A673 (cell line): ENCODE measurements at regions not wholly inside any gene's neighbourhood (a gene's known extent, or its start where the extent isn't known, plus 50 kb on each side); places are given as distances from the start of the nearest gene placed in this dataset.
A peak's percentile ranks its signal among the peaks of the same experiment; 100 is the strongest.

Experiments used
- BruUV-seq: library from RNA; stranded (reverse); fragments of 400-500 nt; replicated peaks from 2 replicates; lab custom pipeline; 2021; lab: Mats Ljungman, UMichigan
- CTCF ChIA-PET: fragments of 300-600 bp; sonication (Branson Sonifier 250); formaldehyde crosslinking; loops from one replicate; lab custom pipeline; 2022; ENCODE audit warnings: antibody characterized with exemption; lab: Charles Lee
- POLR2A ChIA-PET: fragments of 300-600 bp; sonication (Branson Sonifier 250); formaldehyde crosslinking; loops from one replicate; lab custom pipeline; 2022; ENCODE audit warnings: antibody characterized with exemption; ENCODE audit not compliant: low non-redundant PET; lab: Charles Lee
- DNase-seq: peaks from one replicate; pipeline ENCODE4 v3.0.0-alpha.2; 2015; ENCODE audit warnings: low spot score
- H3K27ac ChIP-seq: fragments of 200-600 bp; sonication (generic); 2 replicates; pipeline ENCODE4 v1.5.1; 2016; ENCODE audit warnings: mixed run types, low read depth, mild to moderate bottlenecking, mixed read lengths, antibody characterized with exemption, low read length; ENCODE audit not compliant: poor library complexity, severe bottlenecking
- H3K27me3 ChIP-seq: fragments of 200-600 bp; sonication (generic); replicated peaks from 2 replicates; pipeline ENCODE4 v1.6.1; 2017; ENCODE audit warnings: mixed run types, low read depth, mild to moderate bottlenecking, mixed read lengths, antibody characterized with exemption, low read length; ENCODE audit not compliant: insufficient read depth, poor library complexity
- H3K36me3 ChIP-seq: fragments of 200-600 bp; sonication (generic); 2 replicates; pipeline ENCODE4 v1.6.1; 2016; ENCODE audit warnings: mixed run types, mild to moderate bottlenecking, mixed read lengths, antibody characterized with exemption, low read length; ENCODE audit not compliant: insufficient read depth, poor library complexity, severe bottlenecking
- H3K4me1 ChIP-seq: fragments of 200-600 bp; sonication (generic); 2 replicates; pipeline ENCODE4 v1.6.1; 2017; ENCODE audit warnings: mixed run types, mild to moderate bottlenecking, mixed read lengths, antibody characterized with exemption, low read length; ENCODE audit not compliant: insufficient read depth, poor library complexity, severe bottlenecking
- H3K4me3 ChIP-seq: fragments of 200-600 bp; sonication (generic); 2 replicates; pipeline ENCODE4 v1.5.1; 2016; ENCODE audit warnings: low read depth, mixed run types, mild to moderate bottlenecking, mixed read lengths, low read length; ENCODE audit not compliant: poor library complexity, severe bottlenecking
- H3K9me3 ChIP-seq: fragments of 200-600 bp; sonication (generic); 2 replicates; pipeline ENCODE4 v1.6.1; 2016; ENCODE audit warnings: mixed run types, low read depth, mild to moderate bottlenecking, mixed read lengths, antibody characterized with exemption, low read length; ENCODE audit not compliant: poor library complexity, severe bottlenecking
- EZH2 ChIP-seq: fragments of 200-600 bp; sonication (generic); IDR thresholded peaks from 2 replicates; pipeline ENCODE4 v1.6.1; 2017; ENCODE audit warnings: borderline replicate concordance, low read depth, mild to moderate bottlenecking, mixed read lengths, antibody characterized with exemption, low read length; ENCODE audit not compliant: poor library complexity, severe bottlenecking
- intact Hi-C: fragments of 100-400 bp; cut with micrococcal nuclease; formaldehyde crosslinking; loops from one replicate; pipeline ENCODE4 v1.10.0; 2022; ENCODE audit not compliant: unreplicated experiment
- TF ChIP-seq, protein P1 (sequence below): fragments of 300-800, 200-600 bp; sonication (generic); conservative IDR thresholded peaks from 2 replicates; pipeline ENCODE4 v1.5.1; 2017; ENCODE audit warnings: low read depth, mild to moderate bottlenecking, antibody characterized with exemption, low read length, moderate library complexity, mixed read lengths

DNA sequence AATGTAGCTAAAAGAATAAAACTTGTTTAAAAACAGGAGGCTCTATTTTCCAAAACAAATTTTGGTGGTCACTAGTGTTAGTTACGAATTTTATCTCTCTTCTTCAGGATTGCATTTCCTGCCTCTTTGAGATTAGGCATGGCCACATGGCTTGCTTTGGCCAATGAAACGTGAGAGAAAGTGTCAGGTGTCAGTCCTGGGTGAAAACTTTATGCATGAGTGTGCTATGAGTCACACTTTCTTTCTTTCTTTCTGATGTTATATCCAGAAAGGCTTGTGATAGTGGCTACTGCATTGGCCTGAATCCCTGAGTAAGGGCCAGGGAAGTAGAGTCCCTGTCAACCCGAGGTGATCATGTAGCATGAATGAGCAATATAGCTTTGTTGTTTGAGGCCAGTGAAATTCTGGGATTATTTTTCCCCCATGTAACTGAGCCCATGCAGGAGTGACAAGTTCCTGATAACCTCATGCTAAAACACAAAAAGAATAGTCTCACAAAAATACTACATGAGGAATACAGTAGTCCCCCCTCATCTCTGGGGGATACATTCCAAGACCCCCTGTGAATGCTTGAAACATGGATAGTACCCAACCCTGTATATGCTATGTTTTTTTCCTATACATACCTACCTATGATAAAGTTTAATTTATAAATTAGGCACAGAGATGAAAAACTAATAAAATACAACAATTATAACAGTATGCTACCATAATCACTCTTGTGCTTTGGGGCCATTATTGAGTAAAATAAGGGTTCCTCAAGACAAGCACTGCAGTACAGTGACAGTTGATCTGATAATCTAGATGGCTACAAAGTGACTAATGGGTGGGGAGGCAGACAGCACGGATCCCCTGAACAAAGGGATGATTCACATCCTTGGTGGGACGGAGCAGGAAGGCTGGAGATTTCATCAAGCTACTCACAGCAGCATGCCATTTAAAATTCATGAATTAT is 109.5 kb downstream of the CDC42EP3 start:
- intact Hi-C loops = no loop called here
- CTCF ChIA-PET = interaction anchor here (1.1 kb wide), 1 partner anchor 231 kb away, joined by 3 read pairs; no protein-coding TSS in a partner anchor

DNA sequence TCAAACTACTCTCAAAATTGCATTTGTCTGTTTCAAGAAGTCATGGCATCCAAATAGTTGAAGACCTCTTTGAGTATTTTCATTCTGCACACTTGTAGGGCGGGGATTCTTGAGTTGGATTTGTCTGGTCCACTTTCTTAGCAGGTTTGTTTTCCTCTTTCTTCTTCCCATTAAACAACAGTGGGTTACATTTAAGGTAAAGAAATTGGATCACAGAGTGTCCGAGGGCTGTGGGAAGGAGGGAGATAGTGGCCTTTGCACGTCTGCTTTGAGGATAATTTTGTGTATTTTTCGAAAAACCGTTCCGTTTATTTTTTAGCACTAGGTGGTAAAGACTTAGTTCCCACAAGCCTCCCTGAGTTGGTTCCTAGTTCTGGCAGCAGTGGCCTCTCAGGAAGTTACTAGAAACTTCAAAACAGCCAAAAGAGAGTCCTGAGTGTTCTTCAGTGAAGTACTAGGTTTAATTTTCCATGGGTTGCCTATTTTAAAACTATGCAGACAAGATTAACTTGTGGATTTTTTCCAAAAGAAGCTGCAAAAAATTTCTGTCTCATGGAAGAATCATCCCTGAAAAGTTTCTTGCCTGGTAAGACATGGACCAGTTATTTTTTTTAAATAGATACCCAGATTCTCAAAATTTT is 107.9 kb downstream of the CDC42EP3 start:
- ChIA-PET CTCF (no interaction called here), POLR2A (no interaction called here)
- Histone ChIP-seq H3K4me3 (no peak overlapping the region), H3K9me3 (no peaks in the 10 kb centered on the region), H3K27ac (peak overlapping the region; percentile 18), H3K36me3 (no peaks in the 10 kb centered on the region), H3K27me3 (no peaks in the 10 kb centered on the region), H3K4me1 (peaks cover 37% of the 10 kb centered on the region)
- intact Hi-C loops = no loop called here
- no peak for TF ChIP-seq EZH2
- TF ChIP-seq, protein P1, sequence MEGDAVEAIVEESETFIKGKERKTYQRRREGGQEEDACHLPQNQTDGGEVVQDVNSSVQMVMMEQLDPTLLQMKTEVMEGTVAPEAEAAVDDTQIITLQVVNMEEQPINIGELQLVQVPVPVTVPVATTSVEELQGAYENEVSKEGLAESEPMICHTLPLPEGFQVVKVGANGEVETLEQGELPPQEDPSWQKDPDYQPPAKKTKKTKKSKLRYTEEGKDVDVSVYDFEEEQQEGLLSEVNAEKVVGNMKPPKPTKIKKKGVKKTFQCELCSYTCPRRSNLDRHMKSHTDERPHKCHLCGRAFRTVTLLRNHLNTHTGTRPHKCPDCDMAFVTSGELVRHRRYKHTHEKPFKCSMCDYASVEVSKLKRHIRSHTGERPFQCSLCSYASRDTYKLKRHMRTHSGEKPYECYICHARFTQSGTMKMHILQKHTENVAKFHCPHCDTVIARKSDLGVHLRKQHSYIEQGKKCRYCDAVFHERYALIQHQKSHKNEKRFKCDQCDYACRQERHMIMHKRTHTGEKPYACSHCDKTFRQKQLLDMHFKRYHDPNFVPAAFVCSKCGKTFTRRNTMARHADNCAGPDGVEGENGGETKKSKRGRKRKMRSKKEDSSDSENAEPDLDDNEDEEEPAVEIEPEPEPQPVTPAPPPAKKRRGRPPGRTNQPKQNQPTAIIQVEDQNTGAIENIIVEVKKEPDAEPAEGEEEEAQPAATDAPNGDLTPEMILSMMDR = no peak
- no peak for DNase-seq
- BruUV-seq = no TSS peak

More for the DNA sequence above, 109.5 kb downstream of the CDC42EP3 start:
- peak; percentile 92 for DNase-seq
- no peaks in the 10 kb centered on the region for H3K9me3 ChIP-seq
- peak overlapping the region; percentile 62 for H3K27ac ChIP-seq
- no TSS peak for BruUV-seq
- POLR2A ChIA-PET = interaction anchor here (0.6 kb wide), 1 partner anchor 95 kb away, joined by 3 read pairs; no protein-coding TSS in a partner anchor
- no peaks in the 10 kb centered on the region for H3K36me3 ChIP-seq
- no peaks in the 10 kb centered on the region for H3K27me3 ChIP-seq
- no peak overlapping the region for H3K4me3 ChIP-seq
- H3K4me1 ChIP-seq = peaks cover 32% of the 10 kb centered on the region
- no peak for TF ChIP-seq EZH2
- TF ChIP-seq, protein P1 = no peak

DNA sequence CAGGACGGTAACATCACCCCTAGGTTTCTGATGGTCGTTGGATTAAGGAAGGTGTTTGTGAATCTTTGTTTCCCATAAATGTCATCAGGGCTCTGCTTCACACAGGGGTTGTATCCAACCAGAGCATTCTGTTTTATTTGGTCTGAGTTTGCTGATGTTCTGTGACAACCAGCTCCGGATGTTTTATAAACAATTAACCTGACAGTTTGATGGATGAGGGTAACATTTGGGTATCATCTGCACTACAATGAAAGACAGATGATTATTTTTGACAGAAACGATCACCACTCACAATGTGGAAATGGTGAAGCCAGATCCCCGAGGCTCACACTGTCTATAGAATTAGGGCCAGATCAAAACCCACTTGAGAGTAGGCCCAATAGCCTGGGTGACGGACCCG is 107.1 kb downstream of the CDC42EP3 start:
- no TSS peak for BruUV-seq

More for the DNA sequence above, 107.1 kb downstream of the CDC42EP3 start:
- Histone ChIP-seq H3K27ac (no peak overlapping the region), H3K27me3 (no peaks in the 10 kb centered on the region), H3K4me3 (no peak overlapping the region), H3K36me3 (no peaks in the 10 kb centered on the region), H3K9me3 (no peaks in the 10 kb centered on the region), H3K4me1 (peaks cover 37% of the 10 kb centered on the region)
- POLR2A ChIA-PET = no interaction called here
- peak; percentile 45 for DNase-seq
- CTCF ChIA-PET = no interaction called here
- intact Hi-C loops = no loop called here
- no peak for TF ChIP-seq EZH2
- TF ChIP-seq, protein P1 = no peak
